NCI-H2107 treated with DMSO at 0.1 percent for 48 hours (cell line): ENCODE measurements at regions not wholly inside any gene's neighbourhood (a gene's known extent, or its start where the extent isn't known, plus 50 kb on each side); places are given as distances from the start of the nearest gene placed in this dataset.
A peak's percentile ranks its signal among the peaks of the same experiment; 100 is the strongest.

Experiments
- DNase-seq: peaks from one replicate; lab custom pipeline; 2025; ENCODE audit not compliant: unreplicated experiment; lab: John Stamatoyannopoulos, UW

DNA sequence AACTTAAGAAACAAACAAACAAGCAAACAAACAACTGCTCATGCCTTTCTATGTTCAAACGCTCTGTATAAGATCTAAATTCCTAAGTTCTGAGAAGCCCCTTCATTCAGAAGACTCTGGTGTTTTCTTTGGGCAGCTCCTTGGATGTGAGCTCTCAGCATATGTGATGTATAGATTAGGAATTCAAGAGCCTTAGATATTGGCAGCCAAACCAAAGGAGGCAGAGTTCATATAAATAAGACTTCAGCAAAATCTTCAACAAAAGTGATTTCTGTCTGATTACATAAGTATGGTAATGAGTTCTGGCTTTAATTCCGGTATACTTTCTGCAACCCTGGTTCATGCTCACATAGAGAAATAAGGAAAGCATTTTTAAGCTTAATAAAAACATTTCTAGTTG, 145.6 kb downstream of the DYRK2 start:
- DNase-seq = no peak

DNA sequence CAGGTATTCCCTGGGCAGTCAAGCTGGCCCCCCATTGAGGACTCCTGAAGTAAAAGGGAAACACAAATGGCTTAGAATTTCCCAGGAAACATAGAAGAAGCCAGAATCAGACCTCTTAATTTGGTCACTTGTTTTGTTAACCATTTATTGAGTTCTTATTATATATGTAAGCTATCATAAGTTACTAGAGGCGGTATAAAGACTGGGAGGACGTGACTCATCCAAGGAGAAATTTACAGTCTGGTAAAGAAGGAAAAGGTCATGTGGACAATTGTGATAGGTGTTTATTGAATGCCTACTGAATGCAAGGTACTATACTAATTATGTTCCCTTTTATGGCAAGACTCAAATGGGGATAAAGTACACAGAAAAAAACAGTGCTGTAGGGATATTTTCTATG, 146.7 kb downstream of the DYRK2 start:
- DNase-seq = no peak

DNA sequence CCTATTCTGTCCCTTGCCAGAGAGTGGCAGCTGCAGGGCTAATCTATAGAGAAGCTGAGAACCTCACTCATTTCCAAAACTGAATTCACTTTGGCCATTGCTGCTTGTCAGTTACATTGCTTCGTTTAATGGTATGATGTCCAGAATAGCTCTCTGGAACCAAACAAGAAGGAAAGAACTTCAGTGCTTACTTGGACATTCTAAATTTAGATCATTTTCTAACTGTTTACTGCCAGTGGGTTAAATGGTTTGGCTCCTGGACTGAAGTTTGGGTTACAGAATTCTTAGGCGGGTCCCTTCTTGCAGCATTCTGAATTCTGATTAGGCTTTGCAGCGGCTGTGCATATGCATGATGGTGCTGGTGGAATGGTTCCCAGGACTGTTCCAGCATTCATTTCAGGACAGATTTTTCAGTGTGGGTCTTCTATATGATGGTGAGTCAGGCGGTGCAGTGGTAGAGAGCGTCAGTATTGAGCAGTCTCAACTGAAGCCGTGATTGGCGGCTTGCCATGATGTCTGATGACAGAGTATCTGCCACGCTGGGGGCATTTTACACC, 148.7 kb downstream of the DYRK2 start:
- no peak for DNase-seq

DNA sequence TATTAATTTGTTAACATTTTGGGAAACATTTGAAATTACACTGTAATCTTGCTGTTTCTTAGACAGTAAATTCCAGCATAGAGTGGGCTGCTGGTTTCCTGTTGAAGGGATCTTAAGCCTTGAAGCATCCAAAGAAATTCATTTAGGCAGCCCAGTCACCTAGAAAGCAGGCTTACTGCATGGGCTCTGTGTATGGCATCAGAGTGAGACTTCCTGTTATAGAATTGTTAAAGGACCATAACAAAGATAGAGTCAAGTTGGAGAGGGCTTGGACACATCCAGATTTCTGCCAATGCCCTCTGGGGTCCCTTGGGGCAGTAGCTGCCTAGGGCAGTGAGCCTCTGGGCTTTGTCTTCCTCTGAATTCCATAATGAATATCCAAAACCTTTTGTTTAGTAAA, 149.2 kb downstream of the DYRK2 start:
- DNase-seq = no peak

DNA sequence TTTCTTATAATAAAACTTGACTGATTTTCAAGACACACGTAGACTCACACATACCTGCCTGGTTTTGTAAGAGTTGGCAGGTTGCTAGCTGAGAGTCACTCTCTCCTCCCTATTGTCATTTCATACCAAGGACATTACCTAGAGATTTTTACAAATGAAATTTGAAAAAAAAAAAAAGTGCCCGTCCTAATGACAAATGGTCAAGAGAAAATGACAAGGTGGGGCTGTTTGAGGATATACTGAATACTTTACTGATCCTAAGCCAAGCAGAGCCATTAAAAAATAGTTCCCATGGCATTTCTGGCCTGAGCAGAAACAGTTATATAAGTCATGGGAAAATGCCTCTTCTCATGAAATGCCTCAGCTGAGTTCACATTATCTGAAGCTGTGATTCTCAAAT, 150.2 kb downstream of the DYRK2 start:
- no peak for DNase-seq

DNA sequence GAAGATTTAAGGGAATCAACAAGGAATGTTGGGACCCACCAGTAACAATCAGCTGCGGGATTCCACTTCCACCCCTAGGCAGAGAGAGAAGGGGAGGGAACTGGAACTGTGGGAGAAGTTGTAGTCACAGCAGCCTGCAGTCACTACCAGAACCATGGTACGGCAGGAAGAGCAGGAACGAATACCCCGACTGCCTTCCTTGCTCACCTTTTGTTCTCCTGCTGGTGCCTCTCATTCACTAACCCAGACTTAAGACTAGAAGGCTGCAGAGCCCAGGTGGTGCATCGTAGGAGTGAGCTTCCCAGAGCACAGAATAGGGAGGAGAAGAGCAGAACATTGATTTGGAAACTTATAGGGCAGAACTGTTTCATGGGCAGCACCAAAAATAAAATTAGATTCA, 154.2 kb downstream of the DYRK2 start:
- no peak for DNase-seq

DNA sequence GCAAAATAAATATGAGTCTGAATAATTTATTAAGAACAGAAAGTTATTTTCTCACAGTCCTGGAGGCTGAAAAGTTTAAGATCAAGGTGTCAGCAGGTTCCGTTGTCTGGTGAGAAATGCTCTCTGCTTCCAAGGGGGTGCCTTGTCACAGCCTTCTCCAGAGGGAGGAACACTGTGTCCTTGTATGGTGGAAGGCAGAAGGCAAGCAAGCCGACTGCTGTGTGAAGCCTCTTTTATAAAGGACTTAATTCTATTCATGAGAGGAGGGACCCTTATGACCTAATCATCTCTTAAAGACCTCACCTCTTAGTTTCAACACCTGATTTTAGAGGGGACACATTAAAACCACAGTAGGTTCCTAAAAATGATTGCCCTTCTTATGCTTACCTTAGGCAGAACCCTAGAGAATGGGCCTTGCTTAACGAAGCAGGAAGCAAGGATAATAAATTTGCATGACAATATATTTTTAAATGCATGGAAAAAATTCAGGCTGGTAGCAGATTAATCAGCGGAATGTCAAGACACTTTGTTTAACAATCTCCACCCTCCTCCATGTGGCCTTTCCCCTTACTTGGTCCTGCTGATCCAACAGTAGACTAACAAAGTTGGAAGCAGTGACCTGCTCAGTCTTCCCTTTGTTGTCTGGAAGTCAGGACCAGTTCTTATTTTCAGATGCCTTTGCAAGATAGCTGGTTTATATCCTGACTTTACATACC, 154.9 kb downstream of the DYRK2 start:
- no peak for DNase-seq

DNA sequence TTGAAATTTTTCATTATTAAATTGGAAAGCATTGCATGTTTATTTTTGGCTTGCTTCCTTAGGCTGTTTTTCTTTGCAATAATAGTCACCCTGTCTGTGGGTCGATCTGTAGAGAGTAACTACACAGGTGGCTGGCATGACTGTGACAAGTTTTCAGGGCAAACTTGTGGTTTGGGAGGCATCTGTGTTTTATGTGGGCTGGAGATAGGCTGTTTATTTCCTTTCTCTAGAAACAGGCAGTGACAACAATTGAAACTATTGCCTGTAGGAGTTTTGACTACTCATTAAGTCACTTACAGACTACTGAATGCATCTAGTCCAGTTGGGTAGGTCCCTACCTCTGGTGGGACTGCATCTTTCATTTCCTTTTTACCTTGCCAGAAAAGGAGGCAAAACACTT, 155.6 kb downstream of the DYRK2 start:
- peak; percentile 33 for DNase-seq

DNA sequence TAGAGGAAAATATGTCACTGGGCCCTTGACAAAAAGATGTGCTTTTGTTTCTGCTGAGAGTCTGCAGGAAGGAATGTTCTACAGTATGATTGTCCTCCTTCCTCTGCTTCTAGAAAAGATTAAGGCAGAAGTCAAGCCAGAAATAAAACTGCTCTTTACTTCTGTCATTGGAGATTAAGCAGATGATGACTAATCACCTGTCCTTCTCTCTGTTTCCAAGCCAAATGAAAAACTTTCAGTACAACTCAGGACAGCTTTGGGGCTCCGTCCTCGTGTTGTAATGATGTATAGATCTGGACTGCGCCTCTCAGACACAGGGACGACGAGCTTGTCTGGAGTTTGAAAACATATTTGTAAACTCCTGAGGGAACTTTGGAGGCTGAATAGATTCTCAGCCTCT, 159.3 kb downstream of the DYRK2 start:
- DNase-seq = no peak

DNA sequence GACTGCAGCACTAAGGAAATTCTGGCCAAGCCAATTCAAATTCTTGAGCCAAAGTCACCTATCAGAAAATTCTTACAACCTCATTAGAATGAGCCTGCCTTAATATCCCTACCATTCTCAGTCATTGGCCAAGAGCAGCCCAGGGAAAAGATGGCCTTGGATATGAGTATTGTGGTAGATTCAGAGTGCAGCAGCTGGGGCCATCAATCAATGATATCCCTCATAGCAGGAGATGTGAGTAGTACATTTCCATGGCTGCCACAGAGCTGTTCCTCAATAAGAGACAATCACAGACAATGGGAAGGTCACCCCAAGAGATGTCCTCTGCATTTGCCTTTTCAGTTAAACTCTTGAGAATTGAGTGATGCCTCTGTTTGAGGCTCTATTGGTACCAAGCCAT, 161.6 kb downstream of the DYRK2 start:
- no peak for DNase-seq

DNA sequence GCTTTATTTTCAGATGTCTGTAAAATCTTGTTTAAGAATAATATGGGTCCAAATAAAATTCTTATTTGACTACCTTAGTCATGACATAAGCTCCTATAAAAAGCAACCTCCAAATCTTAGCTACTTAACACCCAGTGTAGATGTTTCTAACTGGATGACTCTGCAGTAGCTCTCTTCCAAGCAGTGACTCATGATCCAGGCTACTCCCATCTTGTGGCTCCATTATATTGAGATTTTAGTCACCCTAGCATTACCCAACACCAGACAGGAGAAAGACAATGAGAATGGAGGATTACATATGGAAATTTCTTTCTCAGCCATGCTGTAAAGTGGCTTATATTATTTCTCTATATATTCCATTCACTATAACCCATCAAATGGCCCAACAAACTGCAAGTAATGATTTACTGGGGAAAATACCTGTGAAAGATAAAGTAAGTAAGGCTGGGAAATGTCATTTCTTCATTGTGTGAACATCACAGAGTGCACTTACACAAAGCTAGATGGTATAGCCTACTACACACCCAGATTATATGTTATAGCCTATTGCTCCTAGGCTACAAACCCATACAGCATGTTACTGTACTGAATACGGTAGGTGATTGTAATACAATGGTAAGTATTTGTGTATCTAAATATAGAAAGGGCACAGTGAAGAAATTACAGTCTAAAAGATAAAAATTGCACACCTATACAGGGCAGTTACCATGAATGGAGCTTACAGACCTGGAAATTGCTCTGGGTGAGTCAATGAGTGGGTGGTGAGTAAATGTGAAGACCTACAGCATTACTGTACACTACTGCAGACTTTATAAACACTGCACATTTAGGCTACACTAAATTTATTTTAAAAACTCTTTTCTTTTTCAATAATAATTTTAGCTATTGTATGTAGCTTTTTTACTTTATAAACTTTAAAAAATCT, 163.2 kb downstream of the DYRK2 start:
- DNase-seq = no peak

DNA sequence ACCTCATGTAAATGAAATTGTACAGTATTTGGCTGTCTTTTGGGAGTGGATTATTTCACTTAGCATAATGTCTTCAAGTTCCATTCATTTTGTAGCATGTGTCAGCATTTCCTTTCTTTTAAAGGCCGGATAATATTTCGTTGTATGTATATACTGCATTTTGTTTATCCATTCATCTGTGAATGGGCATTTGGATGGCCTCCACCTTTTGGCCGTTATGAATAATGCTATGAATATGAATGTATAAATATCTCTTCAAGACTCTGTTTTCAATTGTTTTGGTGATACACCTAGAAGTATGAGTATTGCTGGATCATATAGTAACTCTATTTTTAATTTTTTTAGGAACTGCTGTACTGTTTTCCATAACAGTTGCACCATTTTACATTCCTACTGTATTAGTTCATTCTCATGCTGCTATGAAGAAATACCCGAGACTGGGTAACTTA, 164.9 kb downstream of the DYRK2 start:
- DNase-seq = no peak

DNA sequence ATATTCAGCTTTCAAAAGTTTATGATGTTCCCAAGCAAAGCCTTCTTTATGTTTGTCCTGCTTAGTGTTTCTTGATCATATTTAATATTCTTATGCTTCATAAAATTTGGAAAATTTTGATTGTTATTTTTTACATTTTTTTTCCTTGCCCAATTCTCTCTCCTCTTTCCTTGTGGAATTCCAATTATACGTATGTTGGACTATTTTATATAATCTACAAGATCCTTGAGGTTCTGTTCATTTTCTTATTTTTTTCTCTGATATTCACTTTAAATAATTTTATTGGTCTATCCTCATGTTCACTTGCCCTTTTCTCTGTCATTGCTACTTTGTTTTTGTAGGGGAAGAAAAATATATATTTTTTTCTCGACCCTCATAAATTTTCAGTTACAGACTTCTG, 167.7 kb downstream of the DYRK2 start:
- DNase-seq = no peak

DNA sequence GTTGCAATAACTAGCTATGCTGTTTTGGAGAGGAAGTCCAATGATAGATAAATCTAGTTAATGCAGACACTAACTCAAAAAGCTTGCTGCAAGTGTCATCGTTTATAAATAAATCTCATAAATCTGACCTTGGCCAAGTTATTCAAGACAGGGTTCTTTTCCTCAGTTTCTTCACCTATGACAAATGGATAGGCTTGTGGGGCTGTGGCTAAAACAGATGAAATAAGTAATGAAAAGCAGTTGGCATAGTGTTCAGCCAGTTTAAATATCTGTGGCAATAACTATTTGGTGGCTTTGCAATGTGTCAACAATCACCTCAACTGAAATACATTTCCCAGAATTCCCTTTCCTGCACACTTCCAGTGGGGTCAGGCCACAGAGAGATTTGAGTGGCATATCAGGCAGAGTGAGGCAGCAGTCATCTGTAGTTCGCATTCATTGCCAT, 169.9 kb downstream of the DYRK2 start:
- DNase-seq = no peak

DNA sequence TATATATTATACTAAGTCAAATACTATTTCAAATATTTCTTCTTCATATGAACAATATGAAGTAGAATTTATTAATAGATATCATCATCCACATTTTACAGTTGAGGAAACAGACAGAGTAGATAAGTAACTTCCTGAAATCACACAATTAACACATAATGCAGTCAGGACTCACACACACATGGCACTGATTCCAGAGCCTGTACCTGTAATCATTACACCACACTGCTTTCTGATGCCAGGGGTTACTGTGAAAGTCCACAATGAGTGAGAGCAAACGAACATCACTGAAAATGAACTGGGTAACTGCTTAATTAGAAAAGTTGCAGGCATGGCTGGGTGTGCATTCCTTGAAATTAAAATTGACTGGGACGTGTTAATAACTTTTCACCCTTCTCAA, 169.3 kb upstream of the IFNG-AS1 start:
- DNase-seq = no peak

DNA sequence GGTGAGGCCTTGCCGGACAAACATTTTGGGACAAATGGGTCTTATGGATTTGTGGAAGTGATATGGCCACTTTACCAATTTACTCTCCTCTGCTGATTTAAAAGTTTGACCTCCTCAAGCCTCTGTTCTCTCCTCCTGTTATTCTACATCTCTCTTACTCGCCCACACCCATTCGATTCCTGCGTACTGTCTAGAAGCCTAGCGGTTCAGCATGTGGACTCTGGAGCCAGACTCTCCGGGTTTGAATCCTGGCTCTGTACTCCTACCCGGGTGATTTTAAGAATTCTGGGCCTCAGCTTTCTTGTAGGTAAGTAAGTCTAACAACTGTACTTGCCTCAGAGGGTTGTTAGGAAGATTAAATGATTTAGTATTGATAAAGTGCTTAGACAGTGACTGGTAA, 168.6 kb upstream of the IFNG-AS1 start:
- DNase-seq = no peak

DNA sequence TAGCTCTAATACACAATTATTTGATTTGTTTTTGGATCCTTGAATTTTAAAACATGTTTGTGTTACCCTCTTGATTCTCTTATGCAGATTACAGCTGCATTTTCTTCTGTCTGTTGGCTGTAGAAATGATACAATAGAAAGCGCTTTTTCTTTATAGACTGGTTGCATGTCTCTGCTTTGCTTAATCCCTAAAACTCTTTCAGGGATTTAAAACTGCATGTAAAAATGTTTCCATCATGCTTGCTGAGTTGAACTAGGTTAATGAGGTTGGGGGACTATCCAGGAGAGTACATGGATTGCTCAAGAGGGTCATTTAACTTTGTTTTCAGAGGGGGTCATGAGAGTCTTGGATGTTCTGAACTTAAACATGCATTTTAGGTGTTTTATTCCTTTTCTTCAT, 166.4 kb upstream of the IFNG-AS1 start:
- no peak for DNase-seq

DNA sequence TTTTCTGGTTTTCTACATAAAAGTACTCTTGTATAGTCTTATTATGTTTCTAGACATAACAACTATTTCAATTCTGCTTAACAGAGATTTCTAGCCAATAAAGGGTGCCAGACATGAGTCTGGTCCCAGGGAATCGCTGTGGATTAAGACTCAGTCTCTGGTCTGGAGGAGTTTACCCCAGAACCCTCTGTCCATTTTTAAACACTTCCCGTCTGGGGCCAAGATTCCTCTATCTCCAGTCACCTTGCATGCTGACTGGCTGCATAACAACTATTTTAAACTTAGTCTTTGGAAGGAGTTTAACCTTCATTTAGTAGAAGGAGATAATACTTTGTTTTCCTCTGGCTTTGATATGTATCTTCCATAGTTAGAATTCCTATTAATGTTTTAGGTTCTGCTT, 163.1 kb upstream of the IFNG-AS1 start:
- DNase-seq = no peak

DNA sequence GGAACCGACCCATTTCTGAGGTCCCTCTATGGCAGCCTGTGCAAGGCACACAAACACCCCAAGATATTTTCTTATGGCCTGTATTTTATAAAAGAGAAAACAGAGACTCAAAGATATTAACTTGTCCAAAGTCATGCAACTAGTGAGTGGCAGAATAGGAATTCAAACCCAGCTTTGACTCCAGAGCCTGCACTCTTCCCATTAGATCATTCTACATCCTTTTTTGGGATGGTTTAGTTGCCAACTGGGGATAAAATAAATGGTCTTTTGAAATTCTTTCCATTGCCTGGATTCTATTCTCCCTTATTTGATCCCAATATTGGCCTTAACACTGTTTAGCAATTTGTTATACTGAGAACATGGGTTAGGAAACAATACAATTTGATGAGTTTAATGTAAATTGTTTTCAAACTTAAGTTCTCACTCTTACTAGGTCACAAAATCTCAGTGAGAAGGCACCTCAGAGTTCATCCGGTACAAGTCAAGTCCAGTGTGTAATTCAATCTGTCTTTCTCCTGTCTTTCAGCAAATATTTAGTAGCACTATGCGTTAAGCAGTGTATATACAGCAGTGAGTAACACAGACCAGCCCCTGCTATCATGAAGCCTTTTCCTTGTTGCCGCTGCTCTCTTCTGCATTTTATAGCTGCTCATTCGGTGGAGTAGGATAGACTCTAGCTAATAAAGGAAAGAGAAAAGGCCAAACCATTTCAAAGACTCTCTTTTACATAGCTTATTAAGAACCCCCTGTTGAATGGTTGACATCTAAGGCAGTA, 162.1 kb upstream of the IFNG-AS1 start:
- no peak for DNase-seq

DNA sequence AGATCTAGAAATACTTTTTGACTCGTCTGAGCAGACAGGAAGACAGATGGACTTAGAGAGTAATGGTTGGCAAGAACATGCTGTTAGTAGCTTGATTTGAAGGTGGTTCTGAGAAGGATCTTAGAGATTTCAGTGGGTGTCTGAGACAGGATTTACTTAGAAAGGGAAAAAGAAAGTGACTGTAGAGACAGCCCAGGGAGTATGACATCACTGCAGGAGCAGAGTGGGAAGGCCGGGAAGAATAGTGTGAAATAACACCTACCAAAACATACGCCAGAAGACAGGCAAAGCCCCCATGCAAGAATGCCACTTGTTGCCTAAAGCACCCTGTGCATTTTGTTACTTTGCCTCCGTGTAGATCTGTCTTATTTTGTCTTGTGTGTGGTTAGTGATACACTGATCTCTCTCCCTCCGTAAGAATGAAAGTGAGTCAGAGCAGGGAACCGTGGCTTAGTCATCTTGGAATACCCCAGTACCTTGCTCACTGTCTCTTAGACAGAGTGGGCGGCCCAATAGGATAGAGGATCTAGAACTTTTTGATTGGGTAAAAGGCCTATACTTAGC, 161.3 kb upstream of the IFNG-AS1 start:
- no peak for DNase-seq

DNA sequence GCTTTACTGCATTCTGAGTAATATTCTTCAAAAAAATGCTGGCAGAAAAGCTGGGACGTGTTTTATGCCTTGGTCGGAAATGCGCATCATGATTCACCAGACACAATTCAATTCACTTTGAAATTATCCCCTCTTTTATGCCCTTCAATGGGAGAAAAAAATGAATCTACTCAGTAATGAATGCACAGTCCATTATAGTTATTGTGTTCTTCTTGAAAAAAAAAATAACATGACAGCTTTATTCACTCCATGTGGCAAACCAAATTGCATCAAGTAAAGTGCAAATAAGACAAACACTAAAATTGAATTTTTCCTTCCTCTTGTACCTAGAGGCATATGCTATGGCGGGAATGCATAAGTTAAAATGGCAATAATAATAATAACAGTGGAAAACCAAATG, 159.4 kb upstream of the IFNG-AS1 start:
- DNase-seq = no peak
